HCT116 (cell line): ENCODE measurements at regions not wholly inside any gene's neighbourhood (a gene's known extent, or its start where the extent isn't known, plus 50 kb on each side); places are given as distances from the start of the nearest gene placed in this dataset.

Experiments used
- EZH2phosphoT487 ChIP-seq: fragments of 200-600 bp; IDR thresholded peaks from 2 replicates; pipeline ENCODE4 v1.6.1; 2018; ENCODE audit warnings: antibody characterized with exemption, borderline replicate concordance
- ZFX ChIP-seq: fragments of 450-650 bp; IDR thresholded peaks from 2 replicates; pipeline ENCODE4 v1.6.1; 2017

- TF ChIP-seq EZH2phosphoT487 = no peak
- no peak for TF ChIP-seq ZFX
Observed at GRCh38 chr7:156456503-156457115, 184.0 kb upstream of the RNF32 start.
